ENCODE measurements at regions not wholly inside any gene's neighbourhood (a gene's known extent, or its start where the extent isn't known, plus 50 kb on each side); places are given as distances from the start of the nearest gene placed in this dataset.
"Not testable (repeated sequence)": the region's sequence is repeated elsewhere in the genome, so short reads cannot be mapped to it uniquely, and the experiment has no call there.

DNA sequence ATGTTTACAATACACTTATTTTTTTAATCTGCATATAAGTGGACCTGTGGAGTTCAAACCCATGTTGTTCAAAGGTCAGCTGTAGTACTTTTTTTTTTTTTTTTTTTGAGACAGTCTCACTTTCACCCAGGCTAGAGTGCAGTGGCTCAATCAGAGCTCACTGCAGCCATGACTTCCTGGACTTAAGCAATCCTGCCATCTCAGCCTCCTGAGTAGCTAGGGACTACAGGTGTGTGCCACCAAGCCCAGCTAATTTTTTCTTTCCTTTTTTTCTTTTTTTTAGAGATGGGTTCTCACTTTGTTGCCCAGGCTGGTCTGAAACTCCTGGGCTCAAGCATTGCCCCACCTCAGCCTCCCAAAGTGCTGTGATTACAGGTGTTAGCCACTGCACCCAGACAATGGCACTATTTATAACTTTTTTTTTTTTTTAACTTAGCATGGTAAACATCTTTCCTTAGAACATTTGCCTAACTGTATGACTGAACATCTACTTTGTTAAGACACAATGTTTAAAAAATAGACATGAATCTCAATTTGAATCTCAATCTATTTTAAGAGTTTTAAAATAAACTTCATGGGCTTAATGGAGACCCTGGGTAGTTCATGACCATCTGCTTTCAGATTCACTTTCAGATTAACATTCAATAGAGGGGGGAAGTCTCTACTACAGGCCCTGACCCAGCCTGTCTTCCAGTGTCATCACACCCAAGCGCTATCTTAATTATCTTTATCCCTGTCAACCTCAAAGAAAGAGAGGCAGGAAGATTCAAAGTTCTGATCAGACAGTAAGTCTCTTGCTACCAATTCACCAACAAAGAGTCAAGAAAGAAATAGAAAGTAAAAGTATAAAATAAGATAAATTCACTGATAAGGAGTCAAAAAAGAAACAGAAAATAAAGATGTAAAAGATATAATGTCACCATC is 97.7 kb upstream of the DOCK9 start:
- no peak for DNase-seq (ENCODE audit: low spot score)

- no peak for DNase-seq (ENCODE audit: low spot score)
Observed at GRCh38 chr13:99078017-99078771, 100.3 kb upstream of the DOCK9 start.

GRCh38 chr13:99080131-99080530 is 102.3 kb upstream of the DOCK9 start:
- no peak for DNase-seq (ENCODE audit: low spot score)

GRCh38 chr13:99083981-99084380 is 106.1 kb upstream of the DOCK9 start:
- DNase-seq (ENCODE audit: low spot score): no peak

DNA sequence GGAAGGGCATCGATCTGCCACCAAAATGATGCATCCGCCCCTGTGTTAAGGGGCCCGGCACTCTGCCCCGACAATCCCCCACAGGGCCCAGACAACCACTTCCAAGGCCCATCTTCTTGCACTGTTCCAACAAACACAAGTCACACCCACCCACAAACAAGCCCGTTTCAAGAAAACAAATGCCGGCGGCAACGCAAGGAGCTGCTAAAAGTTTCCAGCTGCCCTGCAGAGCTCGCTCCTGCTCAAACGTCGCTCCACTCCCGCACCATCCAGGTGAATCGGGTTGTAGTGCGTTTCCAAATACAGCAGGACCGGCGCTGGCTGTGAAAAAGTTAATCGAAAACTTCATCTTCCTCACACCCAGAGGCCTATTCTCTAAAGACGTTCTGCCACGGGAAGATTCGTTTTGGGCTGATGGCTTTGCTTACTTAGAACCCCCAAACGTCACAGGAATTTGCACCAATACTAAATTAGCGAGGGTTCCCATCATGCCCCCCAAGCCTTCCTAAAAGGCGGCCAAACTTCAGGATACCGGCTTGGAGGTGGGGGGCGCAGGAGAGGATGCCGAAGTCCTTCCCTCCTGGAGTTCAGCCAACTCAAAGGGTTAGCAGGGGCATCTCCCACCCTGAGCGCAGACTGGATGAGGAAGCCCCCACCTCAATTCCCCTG is 107.4 kb upstream of the DOCK9 start:
- DNase-seq (ENCODE audit: low spot score): no peak

GRCh38 chr13:99085808-99086266 is 108.0 kb upstream of the DOCK9 start:
- DNase-seq (ENCODE audit: low spot score): no peak

DNA sequence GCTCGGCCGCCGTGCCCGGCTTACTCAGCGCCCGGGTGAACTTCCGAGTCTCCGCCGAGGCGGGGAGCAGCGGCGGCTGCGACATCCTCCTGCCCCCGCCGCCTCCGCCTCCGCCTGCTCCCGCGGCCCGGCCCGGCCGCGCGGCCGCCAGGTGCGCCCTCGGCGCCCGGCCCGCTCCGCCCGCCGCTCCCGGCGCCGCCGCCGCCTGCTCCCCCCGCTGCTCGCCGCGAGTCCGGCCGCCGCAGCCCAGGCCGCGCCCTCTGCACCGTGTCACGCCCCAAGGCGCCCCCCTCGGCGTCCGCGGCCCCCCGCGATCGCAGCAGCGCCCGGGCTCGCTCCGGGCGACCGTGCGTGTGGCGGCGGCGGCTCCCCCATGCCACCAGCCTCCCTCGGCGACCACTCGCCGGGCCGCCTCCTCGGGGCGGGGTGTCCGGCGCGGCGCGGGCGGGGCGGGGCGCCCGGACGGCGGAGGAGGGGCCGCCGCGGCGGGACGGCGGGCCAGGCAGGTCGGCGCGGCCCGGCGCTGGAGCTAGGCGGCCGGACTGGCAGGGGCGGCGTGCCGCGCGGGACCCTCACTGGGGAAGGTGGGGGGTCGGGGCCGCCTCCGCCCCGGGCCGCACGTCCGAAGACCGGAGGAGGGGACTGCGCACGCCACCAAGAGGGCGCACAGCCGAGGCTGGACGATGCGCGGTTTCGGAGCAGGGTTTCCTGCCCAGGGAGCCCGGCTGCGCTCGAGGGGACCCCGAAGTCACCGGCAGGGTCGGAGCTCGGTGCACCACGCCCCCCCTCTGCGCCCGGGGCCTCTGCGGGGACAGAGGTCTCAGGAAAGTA is 108.6 kb upstream of the DOCK9 start:
- DNase-seq (ENCODE audit: low spot score): peak; percentile 78

GRCh38 chr13:99087098-99087953 is 109.5 kb upstream of the DOCK9 start:
- DNase-seq (ENCODE audit: low spot score): peak; percentile 99

GRCh38 chr13:99087954-99088491 is 110.2 kb upstream of the DOCK9 start:
- no peak for DNase-seq (ENCODE audit: low spot score)

DNA sequence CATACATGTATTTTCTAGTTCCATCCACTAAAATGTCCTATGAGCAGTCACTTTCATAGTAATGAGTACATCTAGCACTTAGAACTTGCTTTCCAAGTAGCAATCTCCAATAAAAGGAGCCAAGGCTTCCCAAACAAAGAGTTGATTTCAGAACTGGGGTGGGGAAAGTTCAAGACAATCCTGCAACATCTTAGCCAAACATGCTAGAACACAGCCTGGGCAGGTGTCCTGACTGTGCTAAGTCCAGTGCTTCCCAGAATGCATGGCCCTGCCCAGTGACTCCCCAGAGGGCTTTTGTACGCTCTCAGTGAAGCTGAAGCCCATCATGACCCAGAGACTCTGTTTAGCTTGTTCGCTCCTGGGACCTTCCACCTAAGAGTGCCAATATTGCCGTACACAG is 106.7 kb upstream of the UBAC2 start:
- DNase-seq (ENCODE audit: low spot score): no peak

DNA sequence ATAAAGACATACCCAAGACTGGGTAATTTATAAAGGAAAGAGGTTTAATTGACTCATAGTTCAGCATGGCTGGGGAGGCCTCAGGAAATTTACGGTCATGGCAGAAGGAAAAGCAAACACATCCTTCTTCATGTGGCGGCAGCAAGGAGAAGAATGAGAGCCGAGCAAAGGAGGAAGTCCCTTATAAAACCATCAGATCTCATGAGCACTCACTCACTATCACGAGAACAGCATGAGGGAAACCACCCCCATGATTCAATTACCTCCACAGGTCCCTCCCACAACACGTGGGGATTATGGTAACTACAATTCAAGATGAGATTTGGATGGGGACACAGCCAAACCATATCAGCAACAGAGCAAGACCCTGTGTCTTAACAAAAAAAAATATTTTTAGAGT is 98.8 kb upstream of the UBAC2 start:
- DNase-seq (ENCODE audit: low spot score): not testable (repeated sequence)

DNA sequence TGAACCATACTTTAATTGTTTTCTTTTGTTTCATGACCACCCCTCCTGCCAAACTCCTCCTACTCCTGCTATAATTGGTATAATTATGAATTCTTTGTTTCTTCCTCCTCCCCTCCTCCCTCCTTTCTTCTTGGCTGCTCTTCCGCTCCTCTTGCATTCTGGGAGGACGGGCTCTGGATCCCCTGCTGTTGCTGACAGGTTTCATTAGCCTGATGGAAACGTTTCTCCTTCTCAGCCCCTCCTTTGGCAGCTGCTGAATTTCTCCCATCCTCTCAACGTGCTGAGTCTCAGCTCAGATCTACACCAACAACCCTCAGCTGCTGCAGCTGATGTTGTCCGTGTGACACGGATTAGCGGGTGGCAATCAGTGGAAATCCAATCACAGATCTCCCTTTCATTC is 97.1 kb upstream of the UBAC2 start:
- DNase-seq (ENCODE audit: low spot score): no peak

DNA sequence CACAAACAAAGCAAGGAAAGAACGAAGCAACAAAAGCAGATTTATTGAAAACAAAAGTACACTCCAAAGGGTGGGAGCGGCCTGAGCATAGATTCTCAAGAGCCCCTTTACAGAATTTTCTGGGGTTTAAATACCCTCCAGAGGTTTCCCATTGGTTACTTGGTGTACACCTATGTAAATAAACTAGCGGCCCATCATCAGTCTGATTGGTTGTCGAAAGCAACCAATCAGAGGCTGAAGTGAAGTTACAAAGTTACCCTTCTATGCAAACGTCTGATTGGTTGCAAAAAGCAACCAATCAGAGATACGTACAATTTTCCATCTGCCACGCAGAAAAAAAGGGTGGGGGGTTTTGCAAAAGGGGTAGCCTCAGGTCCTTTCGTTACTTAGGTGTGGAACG is 96.3 kb upstream of the UBAC2 start:
- DNase-seq (ENCODE audit: low spot score): no peak

DNA sequence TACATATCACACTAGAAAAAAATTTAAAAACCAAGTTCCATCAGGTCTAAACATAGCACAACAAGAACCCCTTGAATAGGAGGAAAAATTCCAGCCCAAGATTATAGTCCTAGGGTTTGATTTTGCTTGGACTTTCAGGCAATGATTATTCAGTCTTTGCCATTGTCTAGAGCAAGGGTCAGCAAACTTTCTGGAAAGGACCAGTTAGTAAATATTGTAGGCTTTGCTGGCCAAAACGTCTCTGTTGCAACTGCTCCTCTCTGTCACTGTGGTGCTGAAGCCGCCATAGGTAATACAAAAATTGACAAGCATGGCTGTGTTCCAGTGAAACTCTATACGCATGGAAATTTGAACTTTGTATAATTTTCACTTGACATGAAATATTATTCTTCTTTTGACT is 95.5 kb upstream of the UBAC2 start:
- DNase-seq (ENCODE audit: low spot score): no peak

DNA sequence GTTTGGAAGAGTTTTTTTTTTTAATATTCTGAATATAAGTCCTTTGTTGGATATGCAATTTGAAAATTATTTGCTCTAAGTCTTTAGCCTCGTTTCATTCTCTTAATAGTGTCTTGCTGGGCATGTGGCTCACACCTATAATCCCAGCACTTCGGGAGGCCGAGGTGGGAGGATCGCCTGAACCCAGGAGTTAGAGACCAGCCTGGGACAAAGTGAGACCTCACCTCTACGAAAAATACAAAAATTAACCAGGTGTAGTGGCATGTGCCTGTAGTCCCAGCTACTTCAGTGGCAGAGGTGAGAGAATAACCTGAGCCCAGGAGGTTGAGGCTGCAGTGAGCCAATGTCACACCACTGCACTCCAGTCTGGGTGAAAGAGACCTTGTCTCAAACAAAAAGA is 87.3 kb upstream of the UBAC2 start:
- no peak for DNase-seq (ENCODE audit: low spot score)

- DNase-seq (ENCODE audit: low spot score): no peak
Observed at GRCh38 chr13:99118179-99118578, 82.5 kb upstream of the UBAC2 start.

DNA sequence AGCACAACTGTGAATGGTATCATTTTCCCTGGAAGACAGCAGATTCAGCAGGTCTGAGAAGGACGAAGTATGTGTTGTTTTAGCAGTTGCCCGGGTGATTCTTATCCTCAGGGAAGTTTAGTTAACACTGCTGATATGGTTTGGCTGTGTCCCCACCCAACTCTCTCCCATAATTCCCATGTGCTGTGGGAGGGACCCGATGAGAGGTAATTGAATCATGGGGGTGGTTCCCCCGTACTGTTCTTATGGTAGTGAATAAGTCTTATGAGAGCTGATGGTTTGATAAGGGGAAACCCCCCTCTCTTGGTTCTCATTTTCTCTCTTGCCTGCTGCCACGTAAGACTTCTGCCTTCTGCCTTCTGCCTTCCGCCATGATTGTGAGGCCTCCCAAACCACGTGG is 81.0 kb upstream of the UBAC2 start:
- DNase-seq (ENCODE audit: low spot score): no peak

- no peak for DNase-seq (ENCODE audit: low spot score)
Observed at GRCh38 chr13:99120751-99121150, 79.9 kb upstream of the UBAC2 start.

DNA sequence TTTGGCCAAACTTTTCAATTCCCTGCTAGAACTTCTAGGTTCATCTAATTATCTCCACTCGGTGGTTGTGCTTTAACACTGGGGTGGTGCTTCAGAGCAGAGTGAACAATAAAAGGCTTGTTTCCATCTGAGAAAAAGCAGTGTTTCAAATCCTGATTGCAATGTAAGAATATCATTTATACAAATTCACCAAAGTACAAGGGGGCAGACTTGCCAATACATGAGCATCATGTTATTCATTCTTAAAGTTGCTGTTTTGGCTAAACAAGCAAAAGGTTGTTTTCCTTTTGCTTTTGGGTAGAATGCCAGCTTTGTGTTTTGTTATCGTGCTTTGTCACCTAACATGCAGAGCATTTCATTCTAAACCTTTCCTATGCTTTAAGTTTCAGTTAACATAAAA is 78.5 kb upstream of the UBAC2 start:
- no peak for DNase-seq (ENCODE audit: low spot score)

Measured in hepatic stellate cell (primary cell).